Urothelium cell line (cell line): ENCODE measurements at regions not wholly inside any gene's neighbourhood (a gene's known extent, or its start where the extent isn't known, plus 50 kb on each side); places are given as distances from the start of the nearest gene placed in this dataset.
"Not testable (repeated sequence)": the region's sequence is repeated elsewhere in the genome, so short reads cannot be mapped to it uniquely, and the experiment has no call there.

Source experiments
- DNase-seq: peaks from one replicate; pipeline ENCODE4 v3.0.0; 2011; ENCODE audit warnings: low spot score, mixed read lengths
- FAIRE-seq: peaks from 2 replicates; lab custom pipeline; 2011; peaks lifted over from hg19 to GRCh38; lab: Jason Lieb, UNC

DNA sequence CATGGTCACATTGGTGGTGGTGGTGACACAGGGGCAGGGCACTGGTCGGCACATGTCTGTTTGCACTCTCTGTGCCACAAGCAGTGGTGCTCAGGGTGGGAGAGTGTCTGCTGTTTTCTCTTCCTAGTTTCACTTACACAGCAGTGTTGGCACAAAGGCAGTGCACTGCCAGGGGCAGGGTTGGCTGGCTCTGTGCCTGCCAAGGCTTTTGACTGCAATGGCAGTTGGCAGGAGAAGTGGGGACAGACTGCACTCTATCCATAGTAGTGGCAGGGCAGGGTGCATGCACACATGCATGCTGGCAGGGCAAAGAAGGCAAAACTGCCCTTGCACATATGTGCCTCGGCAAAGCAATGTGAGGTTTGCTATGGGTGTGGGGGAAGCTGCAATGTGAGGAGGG lies 635.9 kb downstream of the SUCLG1 start:
- no peak for FAIRE-seq
- no peak for DNase-seq

DNA sequence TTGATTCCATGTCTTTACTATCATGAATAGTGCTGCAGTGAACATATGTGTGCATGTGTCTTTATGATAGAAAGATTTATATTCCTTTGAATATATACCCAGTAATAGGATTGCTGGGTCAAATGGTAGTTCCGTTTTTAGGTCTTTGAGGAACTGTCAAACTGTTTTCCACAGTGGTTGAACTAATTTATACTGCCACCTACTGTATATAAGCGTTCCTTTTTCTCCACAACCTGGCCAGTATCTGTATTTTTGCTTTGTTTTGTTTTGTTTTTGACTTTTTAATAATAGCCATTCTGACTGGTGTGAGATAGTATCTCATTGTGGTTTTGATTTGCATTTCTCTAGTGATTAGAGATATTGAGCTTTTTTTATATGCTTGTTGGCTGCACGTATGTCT lies 641.6 kb downstream of the SUCLG1 start:
- FAIRE-seq (no peak), DNase-seq (no peak)

DNA sequence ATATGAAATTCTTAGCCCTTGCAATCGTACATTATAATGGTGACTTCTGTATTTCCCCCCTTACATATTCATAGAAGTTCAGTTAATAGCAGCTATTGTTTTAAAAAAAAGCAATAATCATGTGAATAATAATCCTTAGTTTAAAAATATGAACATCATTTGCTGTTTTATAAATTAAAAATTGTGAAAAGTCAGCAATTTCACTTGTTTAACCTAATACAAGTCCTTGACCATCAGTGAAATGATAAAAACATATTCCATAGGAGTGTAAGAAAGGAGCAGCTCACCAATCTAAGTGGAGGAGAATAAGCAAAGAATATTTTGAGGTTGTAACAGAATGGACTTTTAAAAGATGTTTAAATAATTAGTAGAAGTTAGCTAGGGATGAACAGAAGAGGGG lies 650.2 kb downstream of the SUCLG1 start:
- no peak for DNase-seq
- no peak for FAIRE-seq

DNA sequence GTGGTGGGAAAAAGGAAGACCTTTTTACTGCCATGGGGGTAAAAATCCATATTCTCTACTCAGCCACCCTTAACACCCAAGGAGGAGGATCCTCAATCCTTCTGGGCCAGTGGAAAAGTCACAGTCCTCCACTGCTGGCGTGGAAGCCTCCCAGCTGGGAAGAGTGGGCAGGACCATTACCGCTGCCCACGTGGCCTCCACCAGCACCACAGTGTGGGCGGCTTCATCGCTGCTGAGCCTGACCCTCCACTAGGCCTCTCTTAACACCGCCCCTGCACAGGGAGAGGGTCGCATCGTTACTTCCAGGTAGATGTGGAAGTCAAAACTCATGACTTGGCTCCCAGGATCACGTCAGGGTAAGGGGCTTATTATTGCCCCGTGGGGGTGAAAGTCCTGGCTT lies 656.5 kb downstream of the SUCLG1 start:
- FAIRE-seq (no peak), DNase-seq (no peak)

DNA sequence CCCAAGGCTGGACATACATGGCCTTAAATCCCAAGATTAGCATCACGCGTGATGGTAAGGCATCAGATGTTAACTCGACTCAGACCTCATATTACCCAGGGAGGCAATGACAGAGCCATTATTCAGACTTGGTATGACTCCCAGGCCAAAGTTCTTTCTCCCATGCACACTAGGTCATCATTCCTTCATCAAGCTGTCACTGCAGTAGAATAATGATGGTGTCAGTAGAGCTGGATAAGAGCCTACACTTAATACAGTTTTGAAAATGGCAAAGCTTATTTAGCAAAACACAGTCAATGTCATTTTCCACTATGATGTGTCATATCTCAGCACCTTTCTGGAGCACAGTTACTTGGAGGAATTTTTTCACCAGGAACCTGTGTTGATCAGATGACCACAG lies 663.3 kb downstream of the SUCLG1 start:
- DNase-seq (no peak), FAIRE-seq (no peak)

DNA sequence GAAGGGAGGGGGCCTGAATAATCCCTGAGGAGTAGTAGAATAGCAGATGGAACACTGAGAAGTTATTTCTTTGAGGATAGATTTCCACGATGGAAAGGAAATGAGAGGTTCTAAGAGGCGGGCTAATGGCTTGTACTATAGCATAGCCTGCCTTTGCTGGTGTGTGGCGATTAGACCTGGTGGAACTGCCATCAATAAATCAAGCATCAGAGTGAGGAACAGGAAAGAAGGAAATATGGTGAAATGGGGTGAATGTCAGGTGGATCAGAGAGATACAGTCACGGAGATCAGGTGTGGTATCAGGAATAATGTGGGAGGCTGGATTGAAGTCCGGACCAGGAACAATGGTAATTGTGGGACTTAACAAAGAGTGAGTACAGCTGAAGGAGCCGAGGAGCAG lies 668.6 kb downstream of the SUCLG1 start:
- FAIRE-seq = not testable (repeated sequence)

DNA sequence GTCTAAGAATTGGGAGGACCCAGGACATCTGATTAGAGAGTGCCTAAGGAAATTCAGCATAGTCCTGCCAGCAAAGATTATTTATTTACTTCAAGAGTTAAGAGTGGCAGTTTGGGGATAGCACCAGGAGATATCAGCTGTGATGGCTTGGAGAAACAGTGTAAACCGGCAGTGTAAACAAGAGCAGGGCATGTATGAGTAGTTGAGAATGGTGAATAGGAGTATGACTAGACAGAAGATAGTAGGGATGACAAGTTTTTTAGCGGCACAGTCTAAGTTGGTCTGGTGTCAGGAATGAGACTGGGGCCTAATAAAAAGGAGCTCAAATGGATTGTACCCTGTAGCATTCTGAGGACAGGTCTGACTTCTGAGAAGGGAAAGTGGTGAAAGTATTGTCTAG lies 669.4 kb downstream of the SUCLG1 start:
- not testable (repeated sequence) for FAIRE-seq, DNase-seq

More for the DNA sequence above, 668.6 kb downstream of the SUCLG1 start:
- DNase-seq = not testable (repeated sequence)

DNA sequence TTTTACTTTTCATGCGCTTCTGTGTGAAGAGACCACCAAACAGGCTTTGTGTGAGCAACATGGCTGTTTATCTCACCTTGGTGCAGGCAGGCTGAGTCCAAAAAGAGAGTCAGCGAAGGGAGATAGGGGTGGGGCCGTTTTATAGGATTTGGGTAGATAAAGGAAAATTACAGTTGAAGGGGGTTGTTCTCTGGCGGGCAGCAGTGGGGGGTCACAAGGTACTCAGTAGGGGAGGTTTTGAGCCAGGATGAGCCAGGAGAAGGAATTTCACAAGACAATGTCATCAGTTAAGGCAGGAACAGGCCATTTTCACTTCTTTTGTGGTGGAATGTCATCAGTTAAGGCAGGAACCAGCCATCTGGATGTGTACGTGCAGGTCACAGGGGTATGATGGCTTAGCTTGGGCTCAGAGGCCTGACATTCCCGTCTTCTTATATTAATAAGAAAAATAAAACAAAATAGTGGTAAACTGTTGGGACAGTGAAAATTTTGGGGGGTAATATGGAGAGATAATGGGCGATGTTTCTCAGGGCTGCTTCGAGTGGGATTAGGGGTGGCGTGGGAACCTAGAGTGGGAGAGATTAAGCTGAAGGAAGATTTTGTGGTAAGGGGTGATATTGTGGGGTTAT lies 670.0 kb downstream of the SUCLG1 start:
- not testable (repeated sequence) for DNase-seq, FAIRE-seq

DNA sequence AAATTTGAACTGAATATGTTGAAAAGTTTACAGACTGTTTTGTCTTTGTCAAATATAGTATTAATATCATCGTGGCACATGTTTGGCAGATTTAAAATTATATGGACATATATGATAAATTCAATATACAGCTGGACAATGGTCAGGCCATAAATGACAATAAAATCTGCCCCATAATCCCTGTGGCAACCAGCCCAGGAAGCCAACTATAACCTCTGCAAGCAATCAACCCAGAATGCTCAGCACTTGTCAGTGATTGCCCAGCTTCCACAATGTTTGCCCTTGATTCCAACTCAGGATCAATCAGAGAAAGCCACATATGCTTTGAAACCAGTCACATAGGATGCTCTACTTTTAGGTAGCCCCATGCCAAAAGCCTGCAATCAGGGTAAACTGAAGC lies 671.9 kb downstream of the SUCLG1 start:
- no peak for DNase-seq
- no peak for FAIRE-seq

DNA sequence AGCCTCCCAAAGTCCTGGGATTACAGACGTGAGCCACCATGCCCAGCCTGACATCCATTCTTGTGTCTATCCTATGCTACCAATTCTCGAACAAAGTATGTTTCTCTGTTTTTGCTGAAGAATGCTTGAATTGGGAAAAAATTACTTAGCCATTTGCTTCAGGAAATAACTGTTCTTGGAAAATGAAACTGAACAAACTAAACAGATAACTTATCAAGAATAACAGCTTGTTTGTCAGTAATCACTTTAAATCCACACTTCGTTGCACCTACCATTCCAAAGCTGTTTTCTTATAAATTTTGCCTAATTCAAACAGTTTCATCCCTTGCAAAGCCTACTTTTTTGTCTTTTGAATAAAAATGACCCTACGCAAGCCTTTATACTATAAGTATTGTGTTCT lies 672.9 kb downstream of the SUCLG1 start:
- FAIRE-seq = no peak
- no peak for DNase-seq

DNA sequence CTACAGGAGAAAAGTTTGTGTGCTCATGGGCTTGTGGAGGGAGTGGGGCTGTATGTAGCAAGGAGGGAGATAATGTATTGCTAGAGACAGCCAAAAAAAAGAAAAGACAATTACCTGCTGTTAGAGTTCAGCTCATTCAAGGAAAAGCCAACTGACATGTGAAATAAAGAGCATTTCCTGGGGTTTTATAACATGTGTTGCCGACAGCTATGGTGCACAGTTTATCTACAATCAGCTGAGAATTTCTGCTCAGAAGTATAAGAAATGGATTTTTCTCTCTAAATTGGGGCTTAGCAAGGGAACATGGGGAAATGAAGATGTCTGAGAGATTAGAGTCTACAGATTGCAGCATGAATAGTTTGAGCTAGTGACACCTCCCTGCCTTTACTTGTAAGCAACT lies 674.1 kb downstream of the SUCLG1 start:
- DNase-seq (no peak), FAIRE-seq (no peak)

DNA sequence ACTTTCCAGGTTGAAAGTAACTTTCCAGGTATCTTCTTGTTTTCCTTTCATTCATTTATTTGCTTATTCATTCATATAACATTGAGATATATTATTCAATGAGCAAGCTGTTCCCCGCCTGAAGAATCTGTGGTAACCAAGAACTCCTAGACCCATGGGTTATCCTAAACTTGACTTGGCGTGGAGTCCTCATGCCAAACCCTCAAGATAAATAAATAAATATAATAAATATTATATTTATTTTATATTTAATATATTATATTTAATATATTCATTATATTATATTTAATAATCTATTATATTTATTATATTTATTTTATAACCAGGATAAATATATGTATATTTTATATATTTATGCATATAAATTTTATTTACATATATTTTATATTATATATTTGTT lies 674.8 kb downstream of the SUCLG1 start:
- FAIRE-seq (no peak), DNase-seq (no peak)

DNA sequence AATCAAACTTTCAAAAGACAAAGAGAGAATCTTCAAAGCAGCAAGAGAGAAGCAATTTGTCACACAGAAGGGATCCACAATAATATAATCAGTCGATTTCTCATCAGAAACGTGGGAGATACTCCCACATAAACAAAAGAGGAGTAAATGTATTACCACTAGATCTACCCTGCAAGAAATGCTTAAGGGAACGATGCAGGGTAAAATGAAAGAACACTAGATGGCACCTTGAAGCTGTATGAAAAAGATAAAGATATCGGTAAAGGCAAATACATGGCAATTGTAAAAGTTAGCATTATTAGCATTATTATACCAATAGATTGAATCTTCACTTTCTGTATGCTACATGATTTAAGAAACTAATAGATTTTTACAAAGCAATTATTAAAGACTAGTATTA lies 677.0 kb downstream of the SUCLG1 start:
- DNase-seq (no peak), FAIRE-seq (no peak)

DNA sequence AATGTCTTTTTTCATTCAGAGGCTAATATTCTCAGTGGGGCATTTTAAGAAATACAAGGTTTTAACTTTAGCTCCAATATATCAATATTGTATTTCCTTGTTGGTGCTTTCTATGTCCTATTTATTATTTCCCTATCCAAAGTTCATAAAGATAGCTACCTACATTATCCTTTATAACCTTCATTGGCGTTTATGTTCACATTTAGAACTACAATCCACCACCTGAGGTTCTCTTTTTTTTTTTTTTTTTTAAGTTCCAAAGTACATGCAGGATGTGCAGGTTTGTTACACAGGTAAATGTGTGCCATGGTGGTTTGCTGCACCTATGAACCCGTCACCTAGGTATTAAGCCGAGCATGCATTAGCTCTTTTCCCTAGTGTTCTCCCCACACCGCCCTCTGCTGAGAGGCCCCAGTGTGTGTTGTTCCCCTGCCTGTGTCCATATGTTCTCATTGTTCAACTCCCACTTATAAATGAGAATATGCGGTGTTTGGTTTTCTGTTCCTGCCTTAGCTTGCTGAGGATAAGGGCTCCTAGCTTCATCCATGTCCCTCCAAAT lies 694.6 kb downstream of the SUCLG1 start:
- FAIRE-seq = no peak
- DNase-seq = no peak

DNA sequence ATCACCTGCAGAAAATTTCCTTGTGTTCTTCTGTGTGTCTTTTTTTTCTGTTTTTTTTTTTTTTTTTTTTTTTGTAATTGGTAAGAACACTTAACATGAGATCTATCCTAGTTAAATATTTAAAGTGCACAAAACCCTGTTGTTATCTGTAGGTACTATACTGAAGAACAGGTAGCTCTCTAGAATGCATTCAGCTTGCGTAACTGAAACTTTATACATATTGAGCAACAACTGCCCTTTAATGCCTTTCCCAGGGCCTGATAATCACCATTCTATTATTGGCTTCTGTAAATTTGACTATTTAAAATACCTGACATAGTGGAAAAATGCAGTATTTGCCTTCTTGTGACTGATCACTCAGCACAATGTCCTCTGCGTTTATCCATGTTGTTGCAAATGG lies 701.8 kb downstream of the SUCLG1 start:
- no peak for FAIRE-seq
- no peak for DNase-seq

DNA sequence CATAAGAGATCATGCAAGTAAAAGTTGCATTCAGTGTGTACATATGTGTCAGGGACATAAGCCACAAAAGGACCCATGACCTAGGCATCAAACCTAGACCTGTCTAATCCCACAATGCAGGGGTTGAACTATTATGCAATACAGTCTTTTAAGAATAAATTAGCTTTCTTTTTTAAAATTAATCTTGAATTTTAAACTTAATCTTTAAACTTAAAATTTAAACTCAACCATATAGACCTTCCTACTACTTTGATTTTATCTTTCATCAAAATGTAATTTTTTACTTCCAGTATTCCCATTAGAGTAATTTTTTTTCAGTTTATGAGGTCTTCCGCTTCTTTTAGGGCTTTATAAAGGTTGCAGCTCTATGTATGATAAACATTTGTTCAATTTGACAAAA lies 702.9 kb downstream of the SUCLG1 start:
- FAIRE-seq (no peak), DNase-seq (no peak)

DNA sequence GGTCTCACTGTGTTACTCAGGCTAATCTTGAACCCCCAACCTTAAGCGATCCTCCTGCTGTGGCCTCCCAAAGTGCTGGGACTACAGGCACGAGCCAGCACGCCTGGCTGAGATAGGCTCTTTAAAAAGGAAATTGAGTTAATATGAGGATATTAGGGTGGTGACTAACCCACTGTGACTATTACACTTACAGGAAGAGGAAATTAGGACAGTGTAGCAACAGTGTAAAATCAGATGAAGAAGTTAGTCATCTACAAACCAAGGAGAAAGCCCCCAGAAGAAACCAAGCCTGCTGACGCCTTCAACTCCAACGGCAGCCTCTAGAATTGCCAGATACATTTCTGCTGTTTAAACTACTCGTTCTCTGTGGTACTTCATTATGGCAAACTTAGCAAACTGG lies 711.9 kb downstream of the SUCLG1 start:
- FAIRE-seq = no peak
- DNase-seq = no peak

DNA sequence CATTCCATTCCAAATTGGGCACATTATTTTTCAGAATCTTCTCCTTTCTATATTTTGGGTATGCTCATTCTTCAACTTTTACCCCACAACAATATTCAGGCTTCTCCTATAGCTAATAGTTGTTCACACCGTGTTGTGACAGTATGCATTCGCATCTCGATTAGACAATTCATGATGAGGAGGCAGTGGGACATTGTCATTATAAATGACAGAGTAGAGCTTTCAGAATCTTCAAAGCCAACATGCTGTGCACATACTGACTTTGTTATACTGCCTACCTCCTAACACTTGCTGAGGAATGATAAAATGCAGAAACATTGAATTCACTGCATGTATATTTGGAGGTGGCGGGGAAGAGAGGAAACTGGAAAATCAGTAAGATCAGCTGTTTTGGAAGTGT lies 714.2 kb downstream of the SUCLG1 start:
- DNase-seq (no peak), FAIRE-seq (no peak)

DNA sequence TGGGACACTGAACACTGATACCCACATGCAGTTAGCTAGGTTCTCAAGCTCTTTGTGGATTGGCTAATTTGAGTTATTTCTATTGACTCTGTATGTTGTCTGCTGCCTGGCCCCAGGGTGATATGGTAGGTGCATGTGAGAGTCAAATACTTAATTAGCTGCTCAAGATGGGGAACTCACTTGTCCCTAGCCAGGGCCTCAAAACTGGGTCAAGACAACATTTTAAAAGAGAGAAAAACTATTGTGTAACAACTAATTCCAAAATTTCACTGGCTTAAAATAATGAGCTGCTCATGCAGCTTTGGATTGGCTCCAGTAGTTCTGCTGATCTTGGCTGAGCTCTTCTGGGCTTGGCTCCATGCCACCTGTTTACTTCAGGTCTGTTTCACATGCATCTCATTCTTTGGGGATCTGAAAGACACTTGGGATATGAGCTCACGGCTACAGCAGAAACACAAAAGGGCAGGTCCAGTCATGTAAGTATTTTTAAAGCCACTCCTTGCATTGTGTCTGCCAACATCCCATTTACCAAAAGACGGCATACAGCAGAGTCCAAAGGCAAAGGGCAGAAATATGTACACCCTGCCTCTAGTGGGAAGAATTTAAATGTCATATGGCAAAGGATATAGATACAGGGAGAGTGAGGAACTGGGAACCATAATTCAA lies 716.8 kb downstream of the SUCLG1 start:
- FAIRE-seq = no peak

DNA sequence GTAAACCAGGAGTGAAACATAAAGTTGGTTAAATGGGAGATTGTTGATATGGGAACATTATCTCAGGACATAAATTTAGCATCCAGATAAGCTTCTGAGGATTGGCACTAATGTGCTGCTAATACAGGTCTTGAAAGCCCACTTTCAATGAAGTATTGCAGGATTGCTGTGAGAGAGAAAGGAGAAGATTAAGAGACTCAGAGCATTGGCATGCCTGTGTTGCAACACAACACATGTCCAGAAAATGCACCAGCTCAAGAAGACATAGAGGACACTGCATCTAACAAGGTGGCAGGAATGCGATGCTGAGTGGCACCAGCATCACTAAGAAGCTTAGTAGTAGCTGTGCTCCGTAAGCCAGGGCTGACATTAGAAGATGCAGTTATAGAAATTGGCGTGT lies 728.9 kb downstream of the SUCLG1 start:
- FAIRE-seq = no peak
- DNase-seq = no peak

More for the DNA sequence above, 716.8 kb downstream of the SUCLG1 start:
- peak; percentile 12 for DNase-seq

DNA sequence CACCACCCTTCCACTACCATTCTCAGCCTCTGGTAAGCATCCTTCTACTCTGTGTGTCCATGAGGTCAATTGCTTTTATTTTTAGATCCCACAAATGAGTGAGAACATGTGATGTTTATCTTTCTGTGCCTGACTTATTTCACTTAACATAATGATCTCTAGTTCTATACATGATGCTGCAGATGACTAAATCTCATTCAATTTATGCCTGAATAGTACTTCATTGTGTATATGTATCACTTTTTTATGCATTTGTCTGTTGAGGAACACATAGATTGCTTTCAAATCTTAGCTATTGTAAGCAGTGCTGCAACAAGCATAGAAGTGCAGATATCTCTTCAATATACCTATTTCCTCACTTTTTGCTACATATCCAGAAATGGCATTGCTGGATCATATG lies 733.3 kb downstream of the SUCLG1 start:
- FAIRE-seq = no peak

DNA sequence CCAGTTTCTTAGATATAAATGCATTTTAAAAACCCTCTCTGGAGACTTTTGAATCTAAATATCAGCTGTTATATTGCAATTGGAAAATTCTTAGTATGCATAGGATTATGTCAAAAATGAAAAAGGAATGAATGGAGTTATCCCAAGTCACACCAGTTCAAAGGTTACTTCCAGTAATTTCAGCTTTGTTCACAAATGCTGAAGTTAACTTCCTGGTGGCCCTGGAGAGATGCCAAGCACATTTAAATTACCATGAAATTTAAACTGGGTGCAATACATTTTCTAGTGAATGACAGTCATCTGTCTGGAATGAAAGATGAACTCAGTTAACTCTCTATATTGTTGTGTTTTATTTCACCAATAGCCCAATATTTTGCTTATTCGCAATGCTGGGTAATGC lies 753.9 kb downstream of the SUCLG1 start:
- no peak for DNase-seq
- FAIRE-seq = no peak

More for the DNA sequence above, 733.3 kb downstream of the SUCLG1 start:
- DNase-seq = no peak
